ENCODE measurements at regions not wholly inside any gene's neighbourhood (a gene's known extent, or its start where the extent isn't known, plus 50 kb on each side); places are given as distances from the start of the nearest gene placed in this dataset.
A peak's percentile ranks its signal among the peaks of the same experiment; 100 is the strongest.

- no peak for DNase-seq (ENCODE audit: low read depth in 4 of 4, low spot score in 3 of 4)
Observed at GRCh38 chr18:39711701-39712100, 2146.1 kb upstream of the CELF4 start.

GRCh38 chr18:39705362-39705761, 2139.8 kb upstream of the CELF4 start:
- no peak for DNase-seq (ENCODE audit: low read depth in 4 of 4, low spot score in 3 of 4)

GRCh38 chr18:39702888-39703287, 2137.3 kb upstream of the CELF4 start:
- no peak for DNase-seq (ENCODE audit: low read depth in 4 of 4, low spot score in 3 of 4)

GRCh38 chr18:39701839-39702238, 2136.2 kb upstream of the CELF4 start:
- no peak for DNase-seq (ENCODE audit: low read depth in 4 of 4, low spot score in 3 of 4)

- DNase-seq (ENCODE audit: low read depth in 4 of 4, low spot score in 3 of 4) = no peak
Observed at GRCh38 chr18:39701055-39701783, 2135.6 kb upstream of the CELF4 start.

GRCh38 chr18:39699340-39699964, 2133.9 kb upstream of the CELF4 start:
- DNase-seq (ENCODE audit: low read depth in 4 of 4, low spot score in 3 of 4) = no peak

GRCh38 chr18:39698436-39698835, 2132.8 kb upstream of the CELF4 start:
- DNase-seq (ENCODE audit: low read depth in 4 of 4, low spot score in 3 of 4) = no peak

- DNase-seq (ENCODE audit: low read depth in 4 of 4, low spot score in 3 of 4) = no peak
Observed at GRCh38 chr18:39693359-39693758, 2127.8 kb upstream of the CELF4 start.

- peak; percentile 14 to 40 (median 30) for DNase-seq (ENCODE audit: low read depth in 4 of 4, low spot score in 3 of 4)
Observed at GRCh38 chr18:39692367-39693015, 2126.9 kb upstream of the CELF4 start.

GRCh38 chr18:39685303-39685902, 2119.8 kb upstream of the CELF4 start:
- DNase-seq (ENCODE audit: low read depth in 4 of 4, low spot score in 3 of 4) = no peak

GRCh38 chr18:39681061-39681460, 2115.5 kb upstream of the CELF4 start:
- DNase-seq (ENCODE audit: low read depth in 4 of 4, low spot score in 3 of 4) = no peak

- DNase-seq (ENCODE audit: low read depth in 4 of 4, low spot score in 3 of 4) = no peak
Observed at GRCh38 chr18:39675906-39676305, 2110.3 kb upstream of the CELF4 start.

GRCh38 chr18:39675368-39675767, 2109.8 kb upstream of the CELF4 start:
- DNase-seq (ENCODE audit: low read depth in 4 of 4, low spot score in 3 of 4) = no peak

GRCh38 chr18:39672171-39672570, 2106.6 kb upstream of the CELF4 start:
- no peak for DNase-seq (ENCODE audit: low read depth in 4 of 4, low spot score in 3 of 4)

GRCh38 chr18:39667905-39668304, 2102.3 kb upstream of the CELF4 start:
- DNase-seq (ENCODE audit: low read depth in 4 of 4, low spot score in 3 of 4) = no peak

GRCh38 chr18:39666541-39666940, 2100.9 kb upstream of the CELF4 start:
- no peak for DNase-seq (ENCODE audit: low read depth in 4 of 4, low spot score in 3 of 4)

- no peak for DNase-seq (ENCODE audit: low read depth in 4 of 4, low spot score in 3 of 4)
Observed at GRCh38 chr18:39661856-39662366, 2096.3 kb upstream of the CELF4 start.

GRCh38 chr18:39660141-39660540, 2094.5 kb upstream of the CELF4 start:
- DNase-seq (ENCODE audit: low read depth in 4 of 4, low spot score in 3 of 4) = no peak

- no peak for DNase-seq (ENCODE audit: low read depth in 4 of 4, low spot score in 3 of 4)
Observed at GRCh38 chr18:39655341-39655740, 2089.7 kb upstream of the CELF4 start.

GRCh38 chr18:39653221-39653620, 2087.6 kb upstream of the CELF4 start:
- DNase-seq (ENCODE audit: low read depth in 4 of 4, low spot score in 3 of 4) = no peak

- no peak for DNase-seq (ENCODE audit: low read depth in 4 of 4, low spot score in 3 of 4)
Observed at GRCh38 chr18:39648616-39649015, 2083.0 kb upstream of the CELF4 start.

All from right renal pelvis (tissue), 4 donors.